ENCODE measurements at regions not wholly inside any gene's neighbourhood (a gene's known extent, or its start where the extent isn't known, plus 50 kb on each side); places are given as distances from the start of the nearest gene placed in this dataset.

- WGBS (ENCODE audit: extremely low coverage, insufficient read length, low lambda C conversion rate): no CpG with 5 or more reads among the region's 4 CpGs
- H2BK120ac ChIP-seq (ENCODE audit: low read depth, low read length, poor library complexity, severe bottlenecking): no peak overlapping the region
- no peaks in the 10 kb centered on the region for H3K27me3 ChIP-seq (ENCODE audit: insufficient read depth, low read length)
- no peak for DNase-seq
- no peaks in the 10 kb centered on the region for H3K9me3 ChIP-seq (ENCODE audit: control insufficient read depth, low read depth, low read length)
- no peaks in the 10 kb centered on the region for H3K79me1 ChIP-seq (ENCODE audit: insufficient read depth, low read depth, low read length, poor library complexity, severe bottlenecking)
- no peak overlapping the region for H2BK20ac ChIP-seq (ENCODE audit: low read depth, low read length, poor library complexity, severe bottlenecking)
- no peaks in the 10 kb centered on the region for H4K20me1 ChIP-seq (ENCODE audit: control insufficient read depth, insufficient read depth, insufficient read length)
- no peaks in the 10 kb centered on the region for H3K4me1 ChIP-seq (ENCODE audit: insufficient read depth, low read length)
- Mint-ChIP-seq H3K4me1 (peaks cover 6 to 10% of the 10 kb centered on the region in 2 experiments; a peak in 3 of 4 replicates), H3K9me3 (no peaks in the 10 kb centered on the region; a peak in 1 of 5 replicates), H3K27ac (no peak overlapping the region), H3K36me3 (ENCODE audit: insufficient read depth in 1 of 3, low read depth in 3 of 3) (no peaks in the 10 kb centered on the region; a peak in 1 of 7 replicates), H3K4me3 (no peak overlapping the region), H3K27me3 (ENCODE audit: low read depth) (peaks cover 2% of the 10 kb centered on the region)
- no peak overlapping the region for H3K18ac ChIP-seq (ENCODE audit: insufficient read length, low read depth, low read length)
- no peak overlapping the region for H4K5ac ChIP-seq (ENCODE audit: insufficient read length, low read depth, low read length)
- H2AFZ ChIP-seq (ENCODE audit: low read length): no peak overlapping the region
- H3K14ac ChIP-seq (ENCODE audit: insufficient read depth, low read length): peak overlapping the region; percentile 11; the same call in 1 of the 2 replicates
- H3K27ac ChIP-seq (ENCODE audit: insufficient read length, low read depth, low read length): no peak overlapping the region
- H3K9ac ChIP-seq (ENCODE audit: extremely low read depth, insufficient read length, low read length): no peak overlapping the region
- no peak overlapping the region for H3K23ac ChIP-seq (ENCODE audit: insufficient read length, low read depth, low read length)
- TF ChIP-seq CTCF (conservative IDR thresholded peaks at IDR 0.05): no peak
- H2BK12ac ChIP-seq (ENCODE audit: insufficient read length, low read depth, low read length): no peak overlapping the region
- H3K23me2 ChIP-seq (ENCODE audit: insufficient read length, low read depth, low read length, poor library complexity, severe bottlenecking): no peaks in the 10 kb centered on the region
- no peak overlapping the region for H4K8ac ChIP-seq (replicated peaks; ENCODE audit: insufficient read length, low read depth, low read length)
- no peak overlapping the region for H3K56ac ChIP-seq (ENCODE audit: insufficient read length, low read depth, low read length)
- no peak overlapping the region for H3T11ph ChIP-seq (ENCODE audit: low read length)
- no peak overlapping the region for H2BK15ac ChIP-seq (ENCODE audit: low read depth, low read length)
- H2AK5ac ChIP-seq (ENCODE audit: insufficient read length, low read length): no peak overlapping the region
- H3K4ac ChIP-seq (ENCODE audit: low read depth, low read length): no peak overlapping the region
- H3K4me2 ChIP-seq (ENCODE audit: insufficient read depth, insufficient read length, low read length): no peak overlapping the region
- H4K91ac ChIP-seq (ENCODE audit: insufficient read length, low read depth, low read length): no peak overlapping the region
- no peaks in the 10 kb centered on the region for H3K79me2 ChIP-seq (ENCODE audit: insufficient read depth, low read length)
- no peak overlapping the region for H2BK5ac ChIP-seq (ENCODE audit: insufficient read length, low read length)
These were observed 289.6 kb downstream of the TCERG1L start for GRCh38 chr10:131021969-131022368.

Measured in H9 (cell line).